Fibroblast of lung (primary cell): ENCODE measurements at regions not wholly inside any gene's neighbourhood (a gene's known extent, or its start where the extent isn't known, plus 50 kb on each side); places are given as distances from the start of the nearest gene placed in this dataset.
"Not testable (repeated sequence)": the region's sequence is repeated elsewhere in the genome, so short reads cannot be mapped to it uniquely, and the experiment has no call there.

Experiments
- DNase-seq, 2 donors: peaks; one replicate each; pipeline versions ENCODE4 v3.0.0 to v3.0.0-alpha.2; 2010; ENCODE audit warnings: low read depth in 2 of 2
- H2AFZ ChIP-seq: 2 replicates; pipeline ENCODE4 v1.5.1; 2012; ENCODE audit warnings: low read length, control low read depth, inconsistent platforms
- H3K27ac ChIP-seq: 2 replicates; pipeline ENCODE4 v1.5.1; 2011; ENCODE audit warnings: low read length, control low read depth; ENCODE audit not compliant: insufficient read depth
- H3K27me3 ChIP-seq: 2 replicates; pipeline ENCODE4 v1.5.1; 2011; ENCODE audit warnings: mild to moderate bottlenecking, low read length; ENCODE audit not compliant: control insufficient read depth, insufficient read depth
- H3K36me3 ChIP-seq: 2 replicates; pipeline ENCODE4 v1.5.1; 2011; ENCODE audit warnings: low read length; ENCODE audit not compliant: control insufficient read depth, insufficient read depth
- H3K4me1 ChIP-seq: 2 replicates; pipeline ENCODE4 v1.5.1; 2011; ENCODE audit warnings: low read length; ENCODE audit not compliant: control insufficient read depth, insufficient read depth; ENCODE audit errors: extremely low read depth
- H3K4me2 ChIP-seq: 2 replicates; pipeline ENCODE4 v1.5.1; 2011; ENCODE audit warnings: low read length, control low read depth; ENCODE audit not compliant: insufficient read depth; ENCODE audit errors: extremely low read depth
- H3K4me3 ChIP-seq, 4 experiments: fragments of 200-600 bp in 1 of 4; sonication (generic) in 1 of 4; replicated peaks in 1 of 4; 2 replicates each; pipeline ENCODE4 v1.5.1; 2011 to 2016; ENCODE audit warnings: low read length in 4 of 4, low read depth in 3 of 4, mild to moderate bottlenecking in 3 of 4, control low read depth in 2 of 4, inconsistent platforms in 1 of 4, mixed read lengths in 1 of 4; ENCODE audit not compliant: insufficient read depth in 1 of 4; ENCODE audit errors: control extremely low read depth in 1 of 4
- H3K79me2 ChIP-seq: 2 replicates; pipeline ENCODE4 v1.5.1; 2012; ENCODE audit warnings: mild to moderate bottlenecking, low read length, inconsistent platforms; ENCODE audit not compliant: control insufficient read depth, insufficient read depth
- H3K9ac ChIP-seq: 2 replicates; pipeline ENCODE4 v1.5.1; 2011; ENCODE audit warnings: mild to moderate bottlenecking, low read length, control low read depth; ENCODE audit not compliant: insufficient read depth
- H3K9me3 ChIP-seq: 2 replicates; pipeline ENCODE4 v1.5.1; 2012; ENCODE audit warnings: low read depth, low read length; ENCODE audit not compliant: control insufficient read depth, insufficient read depth
- H4K20me1 ChIP-seq: 2 replicates; pipeline ENCODE4 v1.5.1; 2011; ENCODE audit warnings: low read length; ENCODE audit not compliant: control insufficient read depth, insufficient read depth; ENCODE audit errors: extremely low read depth
- EZH2 ChIP-seq: IDR thresholded peaks from 2 replicates; pipeline ENCODE4 v1.5.1; 2012; ENCODE audit warnings: low read length, control low read depth, mild to moderate bottlenecking; ENCODE audit errors: missing control alignments
- TF ChIP-seq, protein P1 (sequence below), 2 donors: IDR thresholded peaks in 1 of 2; conservative IDR thresholded peaks in 1 of 2; 1 replicate in 1 of 2; 2 replicates in 1 of 2; pipeline ENCODE4 v1.5.1; 2011 to 2012; ENCODE audit warnings: low read length in 2 of 2, control low read depth in 1 of 2, inconsistent platforms in 1 of 2, low read depth in 1 of 2, mild to moderate bottlenecking in 1 of 2

DNA sequence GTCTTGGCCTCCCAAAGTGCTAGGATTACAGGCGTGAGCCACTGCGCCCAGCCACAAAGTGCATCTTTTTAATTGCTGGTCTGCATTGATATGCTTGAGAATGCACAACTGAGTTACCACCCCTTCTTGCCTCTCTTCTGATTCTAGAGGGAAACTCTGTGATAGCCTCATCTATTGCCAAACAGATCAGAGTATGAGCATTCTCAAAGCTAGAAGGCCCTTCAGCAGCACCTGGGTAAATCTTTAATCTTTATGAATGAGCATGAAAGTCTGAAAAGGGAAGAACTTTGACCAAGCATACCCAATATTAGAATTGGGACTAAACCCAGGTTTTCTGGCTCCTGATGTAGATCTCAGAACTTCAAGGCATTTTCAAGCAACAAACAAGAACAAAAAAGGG lies 298.3 kb upstream of the TNC start:
- H3K27me3 ChIP-seq = no peaks in the 10 kb centered on the region
- no peak overlapping the region for H3K27ac ChIP-seq
- no peaks in the 10 kb centered on the region for H4K20me1 ChIP-seq
- no peak for DNase-seq
- H3K79me2 ChIP-seq = no peaks in the 10 kb centered on the region
- no peak overlapping the region for H3K4me2 ChIP-seq
- H3K9ac ChIP-seq = no peak overlapping the region
- no peak for TF ChIP-seq EZH2
- TF ChIP-seq, protein P1, sequence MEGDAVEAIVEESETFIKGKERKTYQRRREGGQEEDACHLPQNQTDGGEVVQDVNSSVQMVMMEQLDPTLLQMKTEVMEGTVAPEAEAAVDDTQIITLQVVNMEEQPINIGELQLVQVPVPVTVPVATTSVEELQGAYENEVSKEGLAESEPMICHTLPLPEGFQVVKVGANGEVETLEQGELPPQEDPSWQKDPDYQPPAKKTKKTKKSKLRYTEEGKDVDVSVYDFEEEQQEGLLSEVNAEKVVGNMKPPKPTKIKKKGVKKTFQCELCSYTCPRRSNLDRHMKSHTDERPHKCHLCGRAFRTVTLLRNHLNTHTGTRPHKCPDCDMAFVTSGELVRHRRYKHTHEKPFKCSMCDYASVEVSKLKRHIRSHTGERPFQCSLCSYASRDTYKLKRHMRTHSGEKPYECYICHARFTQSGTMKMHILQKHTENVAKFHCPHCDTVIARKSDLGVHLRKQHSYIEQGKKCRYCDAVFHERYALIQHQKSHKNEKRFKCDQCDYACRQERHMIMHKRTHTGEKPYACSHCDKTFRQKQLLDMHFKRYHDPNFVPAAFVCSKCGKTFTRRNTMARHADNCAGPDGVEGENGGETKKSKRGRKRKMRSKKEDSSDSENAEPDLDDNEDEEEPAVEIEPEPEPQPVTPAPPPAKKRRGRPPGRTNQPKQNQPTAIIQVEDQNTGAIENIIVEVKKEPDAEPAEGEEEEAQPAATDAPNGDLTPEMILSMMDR (conservative IDR thresholded peaks at IDR 0.05 in 1 of 2, IDR thresholded peaks at IDR 0.05 in 1 of 2; ENCODE audit: low read depth in 1 of 2, low read length in 2 of 2) = no peak
- H3K9me3 ChIP-seq = no peaks in the 10 kb centered on the region
- H3K4me3 ChIP-seq = no peak overlapping the region
- no peak overlapping the region for H2AFZ ChIP-seq
- no peaks in the 10 kb centered on the region for H3K36me3 ChIP-seq
- peaks cover 5% of the 10 kb centered on the region for H3K4me1 ChIP-seq

DNA sequence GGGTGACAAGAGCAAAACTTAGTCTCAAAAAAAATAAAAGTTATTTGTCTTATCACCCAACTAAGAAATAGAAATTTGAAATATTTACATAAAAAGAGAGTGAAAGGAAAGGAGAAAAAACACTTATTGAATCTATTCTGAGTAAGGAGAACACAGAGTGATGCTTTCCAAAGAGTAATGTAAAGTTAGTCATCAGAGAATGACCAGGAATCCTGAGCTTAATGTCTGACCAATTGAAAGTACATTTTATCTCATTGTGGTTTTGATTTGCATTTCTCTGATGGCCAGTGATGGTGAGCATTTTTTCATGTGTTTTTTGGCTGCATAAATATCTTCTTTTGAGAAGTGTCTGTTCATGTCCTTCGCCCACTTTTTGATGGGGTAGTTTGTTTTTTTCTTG lies 300.2 kb upstream of the TNC start:
- not testable (repeated sequence) for H3K27me3 ChIP-seq, H2AFZ ChIP-seq, H3K9ac ChIP-seq, H3K79me2 ChIP-seq, H3K4me3 ChIP-seq, H3K4me2 ChIP-seq, H3K36me3 ChIP-seq, H3K27ac ChIP-seq, H3K4me1 ChIP-seq, H4K20me1 ChIP-seq, H3K9me3 ChIP-seq
- peak in 1 of 2 donors; percentile 88 for DNase-seq

DNA sequence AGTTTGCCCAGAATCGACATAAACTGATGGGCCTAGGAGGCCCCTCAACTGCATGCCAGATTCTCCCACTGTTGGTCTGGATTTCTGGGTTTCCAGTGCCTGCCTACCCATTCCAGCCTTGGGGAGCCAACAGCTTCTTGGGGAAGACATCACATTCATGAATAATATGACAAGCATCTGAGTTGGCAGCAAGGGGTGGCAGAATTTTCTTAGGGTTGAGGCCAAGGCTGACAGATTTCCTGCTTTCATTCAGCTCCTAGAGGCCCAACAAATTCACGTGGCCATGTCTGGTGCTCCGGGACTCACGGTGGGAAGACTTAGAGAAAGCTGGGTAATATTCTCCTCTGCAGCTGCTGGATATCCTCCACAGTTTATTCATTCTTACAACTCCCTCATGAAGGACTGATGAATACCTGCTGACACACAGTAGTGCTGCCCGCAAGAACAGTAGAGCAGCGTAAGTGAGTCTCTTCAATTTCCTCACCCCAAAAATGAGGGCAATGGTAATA lies 305.0 kb upstream of the TNC start:
- Histone ChIP-seq H3K36me3 (no peaks in the 10 kb centered on the region), H3K4me2 (no peak overlapping the region), H3K9ac (no peak overlapping the region), H3K27me3 (no peaks in the 10 kb centered on the region), H4K20me1 (no peaks in the 10 kb centered on the region), H3K27ac (no peak overlapping the region), H3K4me3 (no peak overlapping the region), H3K9me3 (no peaks in the 10 kb centered on the region), H3K4me1 (no peaks in the 10 kb centered on the region), H3K79me2 (no peaks in the 10 kb centered on the region), H2AFZ (no peak overlapping the region)
- DNase-seq = no peak
- TF ChIP-seq, protein P1 (conservative IDR thresholded peaks at IDR 0.05 in 1 of 2, IDR thresholded peaks at IDR 0.05 in 1 of 2; ENCODE audit: low read depth in 1 of 2, low read length in 2 of 2) = no peak
- TF ChIP-seq EZH2 = no peak
